ENCODE measurements at regions not wholly inside any gene's neighbourhood (a gene's known extent, or its start where the extent isn't known, plus 50 kb on each side); places are given as distances from the start of the nearest gene placed in this dataset.

DNA sequence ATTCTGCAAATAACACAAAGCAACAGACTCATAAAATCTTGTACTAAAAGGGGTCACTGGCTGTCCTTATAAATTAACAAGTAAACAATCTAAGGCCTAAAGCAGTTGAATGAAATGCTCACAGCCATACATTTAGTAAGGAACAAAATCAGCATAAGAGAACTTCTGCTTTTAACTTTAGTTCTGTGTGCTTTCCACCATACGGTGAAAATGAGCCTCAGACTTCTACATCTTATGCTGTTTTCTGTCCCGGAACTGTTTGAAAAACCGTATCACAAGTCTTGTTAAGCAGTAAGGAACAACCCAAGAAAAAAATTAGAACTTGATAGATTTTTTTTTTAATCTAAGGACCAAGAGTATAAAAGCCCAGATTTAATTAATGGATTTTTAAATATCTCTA is 549.1 kb upstream of the MIR17HG start:
- TF ChIP-seq, protein P1, sequence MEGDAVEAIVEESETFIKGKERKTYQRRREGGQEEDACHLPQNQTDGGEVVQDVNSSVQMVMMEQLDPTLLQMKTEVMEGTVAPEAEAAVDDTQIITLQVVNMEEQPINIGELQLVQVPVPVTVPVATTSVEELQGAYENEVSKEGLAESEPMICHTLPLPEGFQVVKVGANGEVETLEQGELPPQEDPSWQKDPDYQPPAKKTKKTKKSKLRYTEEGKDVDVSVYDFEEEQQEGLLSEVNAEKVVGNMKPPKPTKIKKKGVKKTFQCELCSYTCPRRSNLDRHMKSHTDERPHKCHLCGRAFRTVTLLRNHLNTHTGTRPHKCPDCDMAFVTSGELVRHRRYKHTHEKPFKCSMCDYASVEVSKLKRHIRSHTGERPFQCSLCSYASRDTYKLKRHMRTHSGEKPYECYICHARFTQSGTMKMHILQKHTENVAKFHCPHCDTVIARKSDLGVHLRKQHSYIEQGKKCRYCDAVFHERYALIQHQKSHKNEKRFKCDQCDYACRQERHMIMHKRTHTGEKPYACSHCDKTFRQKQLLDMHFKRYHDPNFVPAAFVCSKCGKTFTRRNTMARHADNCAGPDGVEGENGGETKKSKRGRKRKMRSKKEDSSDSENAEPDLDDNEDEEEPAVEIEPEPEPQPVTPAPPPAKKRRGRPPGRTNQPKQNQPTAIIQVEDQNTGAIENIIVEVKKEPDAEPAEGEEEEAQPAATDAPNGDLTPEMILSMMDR (IDR thresholded peaks at IDR 0.05; ENCODE audit: insufficient read depth, low read length, poor library complexity, severe bottlenecking), result no peak
- no peak for TF ChIP-seq EZH2phosphoT487 (conservative IDR thresholded peaks at IDR 0.05; ENCODE audit: low read length)
